ENCODE measurements at regions not wholly inside any gene's neighbourhood (a gene's known extent, or its start where the extent isn't known, plus 50 kb on each side); places are given as distances from the start of the nearest gene placed in this dataset.

DNA sequence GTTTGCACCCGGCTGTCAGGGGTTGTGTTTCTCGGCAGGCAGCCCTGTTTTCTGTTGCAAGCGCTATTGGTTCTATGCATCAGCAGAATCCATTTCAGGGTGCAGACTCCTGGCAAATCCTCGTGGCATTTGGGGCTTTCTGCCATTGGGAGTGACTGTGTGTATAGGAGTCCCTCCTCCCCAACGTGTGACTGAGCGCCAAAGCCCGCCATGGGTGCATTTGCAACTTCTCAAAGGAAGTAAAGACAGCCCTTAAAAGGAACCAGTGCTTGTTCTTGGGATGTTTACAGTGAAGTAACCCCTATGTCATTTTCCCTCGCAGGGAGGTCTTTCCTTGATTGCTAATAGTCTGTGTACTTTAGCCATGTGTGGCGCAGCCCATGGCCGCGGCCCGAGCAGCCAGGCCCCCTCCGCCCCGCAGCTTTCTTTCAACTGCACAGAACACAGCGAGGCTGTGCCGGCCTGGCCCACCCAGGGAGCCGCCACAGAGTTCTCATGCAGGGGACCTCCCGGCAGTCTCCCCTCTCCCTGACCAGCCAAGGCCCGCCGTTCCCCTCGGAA is 175.6 kb downstream of the HSD17B3 start:
- TF ChIP-seq CTCF (IDR thresholded peaks at IDR 0.05; ENCODE audit: low read depth, low read length, poor library complexity, severe bottlenecking) (no peak), EZH2phosphoT487 (IDR thresholded peaks at IDR 0.05; ENCODE audit: borderline replicate concordance, low read length) (no peak)

All from DOHH2 (cell line).